ENCODE measurements at regions not wholly inside any gene's neighbourhood (a gene's known extent, or its start where the extent isn't known, plus 50 kb on each side); places are given as distances from the start of the nearest gene placed in this dataset.

- TF ChIP-seq CTCF (IDR thresholded peaks at IDR 0.05) (no peak), POLR2A (IDR thresholded peaks at IDR 0.05) (no peak)
Observed at GRCh38 chr1:60350531-60350930, 277.0 kb upstream of the C1orf87 start.

Data from lower leg skin (tissue), 3 donors.